ENCODE measurements at regions not wholly inside any gene's neighbourhood (a gene's known extent, or its start where the extent isn't known, plus 50 kb on each side); places are given as distances from the start of the nearest gene placed in this dataset.

DNA sequence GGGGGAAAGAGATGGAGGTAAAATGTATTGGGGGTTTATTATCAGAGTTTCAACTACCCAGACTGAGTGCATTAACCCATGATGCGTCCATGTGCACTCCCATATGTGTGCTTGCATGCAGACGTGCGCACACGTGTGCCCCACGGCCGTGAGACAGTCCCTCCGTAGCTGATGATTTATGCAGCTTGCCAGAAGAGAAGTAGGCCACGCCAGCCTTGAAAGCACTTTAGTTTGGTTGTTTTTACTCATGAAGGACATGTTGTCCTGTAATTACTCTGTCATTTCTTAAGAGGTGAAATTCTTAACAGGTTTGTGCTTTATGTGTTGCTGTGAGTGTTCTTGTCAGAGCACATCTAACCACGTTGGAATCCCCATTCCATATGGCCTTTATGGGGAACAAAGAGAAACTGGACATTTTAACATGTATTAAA, 467.8 kb downstream of the LMO4 start:
- DNase-seq (ENCODE audit: insufficient read length, low spot score, missing footprints): no peak
- no peaks in the 10 kb centered on the region for H3K9me3 ChIP-seq (ENCODE audit: low read depth, low read length)
- no peak overlapping the region for H2AFZ ChIP-seq (ENCODE audit: low read length)
- no peak overlapping the region for H3K27ac ChIP-seq (ENCODE audit: low read depth, low read length)
- no peak overlapping the region for H3K4me3 ChIP-seq (ENCODE audit: insufficient read depth, low read length)
- H3K27me3 ChIP-seq (ENCODE audit: insufficient read depth, low read length): no peaks in the 10 kb centered on the region
- H3K79me2 ChIP-seq (ENCODE audit: insufficient read depth, low read length): no peaks in the 10 kb centered on the region
- no peaks in the 10 kb centered on the region for H4K20me1 ChIP-seq (ENCODE audit: insufficient read depth, low read length)
- no peak overlapping the region for H3K4me2 ChIP-seq (ENCODE audit: insufficient read depth, low read length)
- TF ChIP-seq, protein P1, sequence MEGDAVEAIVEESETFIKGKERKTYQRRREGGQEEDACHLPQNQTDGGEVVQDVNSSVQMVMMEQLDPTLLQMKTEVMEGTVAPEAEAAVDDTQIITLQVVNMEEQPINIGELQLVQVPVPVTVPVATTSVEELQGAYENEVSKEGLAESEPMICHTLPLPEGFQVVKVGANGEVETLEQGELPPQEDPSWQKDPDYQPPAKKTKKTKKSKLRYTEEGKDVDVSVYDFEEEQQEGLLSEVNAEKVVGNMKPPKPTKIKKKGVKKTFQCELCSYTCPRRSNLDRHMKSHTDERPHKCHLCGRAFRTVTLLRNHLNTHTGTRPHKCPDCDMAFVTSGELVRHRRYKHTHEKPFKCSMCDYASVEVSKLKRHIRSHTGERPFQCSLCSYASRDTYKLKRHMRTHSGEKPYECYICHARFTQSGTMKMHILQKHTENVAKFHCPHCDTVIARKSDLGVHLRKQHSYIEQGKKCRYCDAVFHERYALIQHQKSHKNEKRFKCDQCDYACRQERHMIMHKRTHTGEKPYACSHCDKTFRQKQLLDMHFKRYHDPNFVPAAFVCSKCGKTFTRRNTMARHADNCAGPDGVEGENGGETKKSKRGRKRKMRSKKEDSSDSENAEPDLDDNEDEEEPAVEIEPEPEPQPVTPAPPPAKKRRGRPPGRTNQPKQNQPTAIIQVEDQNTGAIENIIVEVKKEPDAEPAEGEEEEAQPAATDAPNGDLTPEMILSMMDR (IDR thresholded peaks at IDR 0.05; ENCODE audit: extremely low read depth, low read depth, low read length): no peak
- no peaks in the 10 kb centered on the region for H3K36me3 ChIP-seq (ENCODE audit: insufficient read depth, low read length)
- H3K4me1 ChIP-seq (ENCODE audit: insufficient read depth, low read length): peaks cover 4% of the 10 kb centered on the region

DNA sequence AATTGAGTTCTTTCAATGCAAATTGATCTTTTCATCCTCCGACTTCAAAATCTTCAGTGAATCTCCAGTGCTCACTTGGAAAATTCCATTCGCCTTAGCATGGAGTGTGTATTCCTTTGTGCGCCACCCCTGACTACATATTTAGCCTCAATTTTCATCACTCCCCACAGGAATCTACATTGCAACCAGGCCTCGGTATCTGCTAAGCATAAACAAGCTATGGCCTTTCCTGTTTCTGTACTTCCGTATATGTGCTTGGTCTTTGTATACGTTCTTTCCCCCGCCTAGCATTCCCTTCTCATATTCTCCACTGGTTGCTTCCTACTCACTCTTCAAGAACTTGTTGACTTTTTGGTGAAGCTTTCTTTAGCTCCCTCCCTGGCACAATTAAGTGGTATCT, 470.8 kb downstream of the LMO4 start:
- no peaks in the 10 kb centered on the region for H3K27me3 ChIP-seq (ENCODE audit: insufficient read depth, low read length)
- no peak for DNase-seq (ENCODE audit: insufficient read length, low spot score, missing footprints)
- no peaks in the 10 kb centered on the region for H4K20me1 ChIP-seq (ENCODE audit: insufficient read depth, low read length)
- H3K4me3 ChIP-seq (ENCODE audit: insufficient read depth, low read length): no peak overlapping the region
- no peaks in the 10 kb centered on the region for H3K9me3 ChIP-seq (ENCODE audit: low read depth, low read length)
- no peak overlapping the region for H3K27ac ChIP-seq (ENCODE audit: low read depth, low read length)
- no peaks in the 10 kb centered on the region for H3K36me3 ChIP-seq (ENCODE audit: insufficient read depth, low read length)
- no peak overlapping the region for H2AFZ ChIP-seq (ENCODE audit: low read length)
- peaks cover 4% of the 10 kb centered on the region for H3K4me1 ChIP-seq (ENCODE audit: insufficient read depth, low read length)
- H3K79me2 ChIP-seq (ENCODE audit: insufficient read depth, low read length): no peaks in the 10 kb centered on the region
- H3K4me2 ChIP-seq (ENCODE audit: insufficient read depth, low read length): no peak overlapping the region
- TF ChIP-seq, protein P1 (IDR thresholded peaks at IDR 0.05; ENCODE audit: extremely low read depth, low read depth, low read length): no peak

DNA sequence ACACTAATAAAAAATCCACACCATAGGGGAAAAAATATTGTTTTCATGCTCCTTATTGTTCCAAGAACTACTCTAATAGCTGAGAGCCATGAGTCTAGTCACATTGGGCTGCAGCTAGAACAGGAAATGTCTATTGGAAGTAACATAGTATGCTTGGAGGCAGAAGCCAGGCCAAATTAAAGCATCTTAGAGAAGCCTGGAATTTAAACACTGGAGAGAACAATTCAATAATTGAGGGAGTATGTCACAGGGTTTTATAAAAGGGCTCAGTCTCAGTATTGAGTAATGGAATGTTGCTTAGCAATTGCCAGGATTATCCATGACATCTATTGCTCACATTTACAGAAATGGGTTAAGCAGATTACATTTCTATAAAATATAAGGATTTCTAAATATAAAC, 471.3 kb downstream of the LMO4 start:
- Histone ChIP-seq H2AFZ (ENCODE audit: low read length) (no peak overlapping the region), H3K79me2 (ENCODE audit: insufficient read depth, low read length) (no peaks in the 10 kb centered on the region), H3K4me2 (ENCODE audit: insufficient read depth, low read length) (no peak overlapping the region), H3K27ac (ENCODE audit: low read depth, low read length) (no peak overlapping the region), H3K4me3 (ENCODE audit: insufficient read depth, low read length) (no peak overlapping the region), H3K27me3 (ENCODE audit: insufficient read depth, low read length) (no peaks in the 10 kb centered on the region), H3K36me3 (ENCODE audit: insufficient read depth, low read length) (no peaks in the 10 kb centered on the region), H3K9me3 (ENCODE audit: low read depth, low read length) (no peaks in the 10 kb centered on the region), H3K4me1 (ENCODE audit: insufficient read depth, low read length) (peaks cover 3% of the 10 kb centered on the region), H4K20me1 (ENCODE audit: insufficient read depth, low read length) (no peaks in the 10 kb centered on the region)
- no peak for DNase-seq (ENCODE audit: insufficient read length, low spot score, missing footprints)
- TF ChIP-seq, protein P1 (IDR thresholded peaks at IDR 0.05; ENCODE audit: extremely low read depth, low read depth, low read length): no peak

DNA sequence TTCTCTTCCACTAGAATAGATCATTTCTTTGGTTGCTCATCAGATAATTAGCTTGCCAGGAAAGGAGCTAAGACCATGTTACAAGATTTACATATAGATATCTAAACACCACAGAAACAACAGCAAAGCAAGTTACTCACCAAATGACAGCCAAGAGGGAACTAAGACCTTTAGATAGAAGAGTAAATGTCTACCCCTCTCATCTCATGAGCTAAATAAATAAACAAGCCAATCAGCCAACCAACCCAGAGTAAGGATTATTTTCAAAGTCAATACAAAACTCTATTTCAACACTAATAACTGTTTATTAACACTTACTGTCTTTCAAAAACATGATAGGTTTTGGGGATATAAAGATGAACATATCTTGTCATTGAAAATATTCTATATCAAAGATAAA, 474.7 kb downstream of the LMO4 start:
- Histone ChIP-seq H3K9me3 (ENCODE audit: low read depth, low read length) (no peaks in the 10 kb centered on the region), H3K36me3 (ENCODE audit: insufficient read depth, low read length) (no peaks in the 10 kb centered on the region), H2AFZ (ENCODE audit: low read length) (no peak overlapping the region), H3K27ac (ENCODE audit: low read depth, low read length) (no peak overlapping the region), H3K27me3 (ENCODE audit: insufficient read depth, low read length) (no peaks in the 10 kb centered on the region), H3K4me1 (ENCODE audit: insufficient read depth, low read length) (peaks cover 6% of the 10 kb centered on the region), H3K79me2 (ENCODE audit: insufficient read depth, low read length) (no peaks in the 10 kb centered on the region), H4K20me1 (ENCODE audit: insufficient read depth, low read length) (no peaks in the 10 kb centered on the region), H3K4me2 (ENCODE audit: insufficient read depth, low read length) (no peak overlapping the region), H3K4me3 (ENCODE audit: insufficient read depth, low read length) (no peak overlapping the region)
- TF ChIP-seq, protein P1 (IDR thresholded peaks at IDR 0.05; ENCODE audit: extremely low read depth, low read depth, low read length): no peak
- no peak for DNase-seq (ENCODE audit: insufficient read length, low spot score, missing footprints)

All from osteoblast (primary cell).